NCI-H460 (cell line): ENCODE measurements at regions not wholly inside any gene's neighbourhood (a gene's known extent, or its start where the extent isn't known, plus 50 kb on each side); places are given as distances from the start of the nearest gene placed in this dataset.
A peak's percentile ranks its signal among the peaks of the same experiment; 100 is the strongest.

Experiments
- DNase-seq: peaks from one replicate; pipeline ENCODE4 v3.0.0-alpha.2; 2016; ENCODE audit warnings: low read depth; ENCODE audit errors: extremely low read depth

- DNase-seq, result no peak
These were observed 136.0 kb downstream of the INSIG2 start for GRCh38 chr2:118223992-118224894.

DNA sequence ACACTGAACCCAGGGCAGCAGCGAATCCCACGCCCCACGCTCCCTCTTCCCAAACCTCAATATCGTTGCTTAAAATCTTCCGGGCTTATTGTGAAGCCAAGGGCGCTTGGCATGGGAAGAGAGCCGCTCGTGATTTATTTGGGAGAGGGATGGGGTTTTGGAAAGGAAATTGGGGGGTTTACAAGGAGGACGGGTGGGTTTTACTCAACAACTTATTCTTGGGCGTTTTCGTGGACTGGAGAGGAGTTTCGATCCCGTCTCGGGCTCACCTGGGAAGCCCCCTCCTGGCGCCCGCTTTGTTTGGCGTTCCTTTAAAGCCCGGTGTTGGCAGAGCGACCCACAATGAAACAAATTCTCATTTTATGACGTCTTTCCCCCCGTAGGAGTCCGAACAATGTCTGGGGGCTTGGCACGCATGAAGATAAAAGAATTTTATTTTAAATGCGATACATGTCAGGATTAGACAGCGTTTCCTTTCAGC is 135.3 kb downstream of the INSIG2 start:
- no peak for DNase-seq

GRCh38 chr2:118222672-118223421 is 134.6 kb downstream of the INSIG2 start:
- DNase-seq, result no peak

- no peak for DNase-seq
These were observed 134.0 kb downstream of the INSIG2 start for GRCh38 chr2:118222273-118222594.

DNA sequence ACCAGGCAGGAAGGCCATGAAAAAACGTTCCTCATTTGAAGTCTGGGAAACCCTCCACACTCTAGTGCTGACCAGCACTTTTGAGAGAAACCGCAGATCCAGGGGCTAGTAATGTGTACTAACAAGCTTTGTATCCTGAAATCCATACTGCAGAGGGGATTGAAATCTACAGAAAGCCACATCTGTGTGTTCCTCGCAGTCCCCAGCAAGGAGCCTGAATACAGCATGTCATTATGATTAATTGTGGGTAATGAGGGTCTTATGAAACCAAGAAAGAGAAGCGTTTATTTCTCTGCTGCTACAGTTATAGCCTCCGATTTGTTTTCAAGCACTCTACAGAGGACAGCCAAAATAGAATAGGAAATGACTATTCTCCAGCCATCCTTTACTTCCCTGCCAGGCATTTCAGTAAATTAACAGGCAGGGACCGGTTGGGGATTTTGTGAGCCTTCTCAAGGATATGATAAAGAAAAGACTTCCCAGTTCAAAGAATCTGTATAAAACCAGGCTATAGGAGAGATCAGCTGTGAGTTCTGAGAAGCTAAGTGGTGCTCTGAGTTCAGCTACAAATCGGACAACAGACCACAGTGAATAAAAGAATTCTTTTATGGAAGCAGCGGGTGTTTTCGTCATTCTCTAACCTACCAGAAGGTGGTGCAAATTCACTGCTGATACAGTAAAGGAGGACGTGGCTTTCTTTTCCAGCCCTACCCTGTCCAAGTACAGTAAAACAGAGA is 133.4 kb downstream of the INSIG2 start:
- peak; percentile 55 for DNase-seq

DNA sequence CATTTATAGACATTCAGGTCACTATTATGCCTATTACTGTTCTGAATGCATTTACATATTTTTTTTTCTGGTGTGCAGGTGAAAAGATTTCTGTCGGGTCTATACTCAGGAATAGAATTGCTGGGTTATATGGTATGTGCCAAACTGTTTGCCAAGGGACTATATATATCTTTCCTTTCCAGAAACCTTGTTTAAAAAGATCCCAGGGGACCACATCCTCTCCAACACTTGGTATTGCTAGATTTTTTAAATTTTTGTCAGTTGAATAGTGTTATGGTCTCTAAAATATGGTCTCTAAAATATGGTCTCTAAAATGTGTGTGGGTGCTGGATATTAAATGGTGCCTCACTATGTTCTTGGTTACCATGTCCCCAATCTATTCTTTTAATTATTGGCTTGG is 131.3 kb downstream of the INSIG2 start:
- no peak for DNase-seq

- DNase-seq, result no peak
These were observed 128.0 kb downstream of the INSIG2 start for GRCh38 chr2:118216224-118216623.

- DNase-seq, result no peak
These were observed 121.5 kb downstream of the INSIG2 start for GRCh38 chr2:118209727-118210126.

GRCh38 chr2:118207889-118208288 is 119.6 kb downstream of the INSIG2 start:
- no peak for DNase-seq

DNA sequence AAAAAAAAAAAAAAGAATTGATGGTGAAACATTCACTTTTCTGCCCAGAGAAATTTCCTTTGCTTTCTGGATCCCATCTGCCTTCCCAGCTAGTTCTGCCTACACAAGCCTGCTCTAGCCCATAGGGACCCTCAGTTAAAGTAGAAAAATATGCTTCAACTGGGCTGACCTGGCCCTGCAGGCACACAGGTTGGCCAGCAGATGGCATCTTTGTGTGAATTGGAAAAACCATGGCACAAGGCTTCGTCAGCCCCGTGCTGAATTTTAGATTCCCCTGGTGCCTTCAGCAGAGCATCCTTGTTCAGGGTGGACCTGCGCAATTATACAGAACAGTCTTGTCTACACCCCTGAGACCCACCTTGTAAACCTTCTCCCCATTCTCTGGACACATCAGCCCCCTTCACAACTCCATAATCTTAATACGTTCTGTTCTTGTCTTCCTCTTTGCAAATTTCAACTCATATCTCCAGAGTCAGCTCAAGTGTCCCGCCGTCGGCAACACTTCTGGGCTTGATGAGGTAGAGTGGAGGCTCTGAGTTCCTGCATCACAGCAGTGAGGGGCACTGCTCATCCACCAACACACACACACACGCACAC is 114.5 kb downstream of the INSIG2 start:
- DNase-seq, result peak; percentile 32

DNA sequence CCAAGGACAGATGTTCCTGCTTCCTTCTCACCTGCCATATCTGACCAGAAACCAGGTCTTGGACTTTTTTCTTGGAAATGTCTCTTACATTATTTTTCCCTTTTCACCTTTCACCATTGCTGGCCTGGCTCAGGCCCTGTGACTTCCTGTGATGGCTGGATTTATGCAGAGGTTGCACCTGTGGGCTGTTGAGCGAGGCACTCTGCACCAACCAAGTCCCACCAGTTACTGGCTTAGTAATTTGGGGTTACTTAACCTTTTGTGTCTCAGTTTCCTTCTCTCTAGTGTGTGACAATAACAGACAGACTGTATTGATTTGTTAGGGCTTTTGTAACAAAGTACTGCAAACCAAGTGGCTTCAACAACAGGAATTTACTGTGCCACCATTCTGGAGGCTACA is 110.0 kb downstream of the INSIG2 start:
- DNase-seq, result no peak

DNA sequence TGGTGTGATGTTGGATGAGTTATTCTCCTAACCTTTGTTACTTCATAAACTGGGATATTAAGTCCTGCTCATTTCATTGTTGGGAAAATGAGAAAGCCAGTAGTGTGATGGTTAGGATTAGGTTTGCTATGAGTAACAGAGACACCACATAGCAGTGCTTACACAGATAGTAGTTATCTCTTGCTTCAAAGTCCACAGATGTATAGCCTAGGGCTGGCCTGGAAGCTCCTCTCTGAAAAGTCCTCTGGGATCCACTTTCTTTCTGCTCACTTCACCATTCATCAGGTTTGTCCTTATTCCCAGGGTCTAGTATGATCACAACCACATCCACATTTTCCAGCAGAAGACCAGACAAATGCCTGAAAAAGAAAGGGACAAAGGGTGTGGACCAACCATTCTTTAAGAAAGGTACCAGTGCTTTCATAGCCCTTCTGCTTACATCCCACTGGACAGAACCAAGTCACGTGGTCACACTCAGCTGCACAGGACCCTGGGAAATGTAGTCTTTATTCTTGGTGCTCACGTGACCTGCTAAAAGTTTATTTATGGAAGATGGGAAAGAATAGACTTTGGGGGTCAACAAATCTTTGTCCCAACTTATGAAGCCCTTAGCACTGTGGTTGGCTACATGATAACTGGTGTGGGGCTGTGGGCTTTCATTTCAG is 108.9 kb downstream of the INSIG2 start:
- no peak for DNase-seq

- no peak for DNase-seq
These were observed 102.2 kb downstream of the INSIG2 start for GRCh38 chr2:118190474-118190873.

GRCh38 chr2:118186858-118187254 is 98.6 kb downstream of the INSIG2 start:
- DNase-seq, result no peak

DNA sequence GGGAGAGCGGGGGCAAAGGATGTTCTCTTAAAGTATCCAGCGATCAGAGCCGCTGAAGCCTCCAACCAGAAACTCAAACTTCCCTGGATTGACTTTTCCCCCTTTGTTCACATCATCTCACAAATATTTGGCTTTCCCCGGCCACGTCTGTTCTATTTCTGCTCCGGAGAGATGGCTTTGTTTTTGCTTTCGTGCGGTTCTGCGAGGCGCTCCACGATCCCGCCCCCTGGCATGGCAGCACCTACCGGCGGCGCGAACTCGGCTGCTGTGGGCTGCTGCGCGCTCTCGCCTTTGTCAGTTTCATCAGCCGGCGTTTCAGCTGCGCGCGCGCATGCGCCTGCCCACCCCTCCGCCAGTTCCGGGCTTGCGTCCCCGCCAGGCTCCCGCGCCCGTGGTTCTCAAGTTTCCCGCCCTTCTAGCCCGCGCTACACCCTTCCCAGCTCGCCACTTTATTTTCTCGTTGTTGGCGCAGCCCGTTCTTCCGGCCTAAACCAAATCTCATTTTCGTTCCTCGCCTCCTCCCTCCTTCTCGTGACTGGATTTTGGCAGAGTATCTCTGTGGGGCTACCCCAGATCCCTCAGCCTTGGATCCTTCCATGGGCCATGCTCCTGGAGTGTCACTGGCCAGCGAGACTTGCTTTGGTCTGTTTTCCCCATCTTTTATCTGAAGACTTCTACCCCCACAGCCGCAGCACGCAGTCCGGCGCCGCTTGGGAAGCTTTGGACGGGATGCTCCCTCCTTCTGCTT is 98.0 kb downstream of the INSIG2 start:
- peak; percentile 75 for DNase-seq

GRCh38 chr2:118185210-118186109 is 97.2 kb downstream of the INSIG2 start:
- peak; percentile 16 for DNase-seq

- no peak for DNase-seq
These were observed 95.1 kb downstream of the INSIG2 start for GRCh38 chr2:118183381-118183780.

GRCh38 chr2:118179445-118179844 is 91.2 kb downstream of the INSIG2 start:
- DNase-seq, result no peak

- DNase-seq, result no peak
These were observed 89.6 kb downstream of the INSIG2 start for GRCh38 chr2:118177884-118178283.
